ENCODE measurements at regions not wholly inside any gene's neighbourhood (a gene's known extent, or its start where the extent isn't known, plus 50 kb on each side); places are given as distances from the start of the nearest gene placed in this dataset.

GRCh38 chr12:13839365-13840336, 141.8 kb downstream of the GRIN2B start:
- DNase-seq, result no peak

- DNase-seq, result no peak
These were observed 145.3 kb downstream of the GRIN2B start for GRCh38 chr12:13836099-13836498.

DNA sequence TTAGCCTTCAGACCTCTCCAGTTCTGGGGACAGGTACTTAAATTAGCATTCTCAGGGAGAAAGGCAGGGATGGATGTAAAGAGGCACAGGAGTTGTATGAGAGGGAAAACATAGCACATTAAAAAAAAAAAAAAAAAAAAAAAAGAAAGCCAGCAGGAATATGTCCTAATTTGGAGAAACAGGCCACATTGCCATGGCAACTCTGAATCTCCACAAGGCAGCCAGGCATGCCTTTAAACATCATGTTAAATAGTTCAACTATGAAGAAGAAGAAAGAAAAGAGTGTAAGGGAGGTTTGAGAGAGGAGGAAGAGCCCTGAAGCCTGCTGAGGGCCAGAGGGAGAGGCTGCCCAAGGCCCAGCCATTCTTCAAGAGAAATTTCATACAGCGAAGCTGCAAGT, 145.8 kb downstream of the GRIN2B start:
- DNase-seq, result no peak

DNA sequence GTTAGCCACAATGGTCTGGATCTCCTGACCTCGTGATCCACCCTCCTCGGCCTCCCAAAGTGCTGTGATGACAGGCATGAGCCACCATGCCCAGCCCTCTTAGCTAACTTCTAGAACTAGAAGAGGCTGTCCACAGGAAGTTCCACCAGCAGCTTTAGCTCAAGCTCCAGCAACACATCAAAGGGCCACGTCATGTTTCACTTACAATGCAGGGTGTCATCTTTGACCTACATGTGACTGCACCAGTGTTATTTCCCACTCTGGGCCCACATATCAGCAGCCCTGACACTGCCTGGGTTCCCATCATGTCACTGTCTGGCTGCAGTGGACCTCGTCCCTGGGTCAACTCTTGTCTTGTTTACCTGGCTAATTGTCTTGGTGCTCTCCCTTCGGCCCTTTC, 147.2 kb downstream of the GRIN2B start:
- DNase-seq, result no peak

DNA sequence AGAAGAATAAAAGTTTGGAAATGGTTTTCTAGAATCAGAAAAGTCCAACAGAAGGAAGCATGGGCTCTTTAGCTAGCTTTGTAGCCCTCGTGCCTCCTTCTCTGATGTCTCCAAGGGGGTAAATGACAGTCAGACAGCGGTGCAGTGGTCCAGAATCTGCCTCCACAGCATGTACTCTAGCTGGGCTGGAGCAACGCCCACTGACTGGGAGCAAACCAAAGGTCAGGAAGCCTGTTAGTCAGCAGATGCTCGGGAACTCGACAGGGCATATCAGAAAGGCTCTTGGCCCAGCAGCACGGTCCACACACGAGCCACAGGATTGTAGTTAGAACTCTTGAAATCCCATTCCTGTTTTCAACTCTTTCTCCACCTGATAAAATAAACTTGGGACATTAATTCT, 164.3 kb downstream of the GRIN2B start:
- no peak for DNase-seq

- DNase-seq, result no peak
These were observed 165.0 kb downstream of the GRIN2B start for GRCh38 chr12:13816394-13816793.

- DNase-seq, result no peak
These were observed 169.2 kb downstream of the GRIN2B start for GRCh38 chr12:13812168-13812567.

GRCh38 chr12:13811061-13811460, 170.3 kb downstream of the GRIN2B start:
- no peak for DNase-seq

GRCh38 chr12:13805041-13805440, 176.4 kb downstream of the GRIN2B start:
- no peak for DNase-seq

GRCh38 chr12:13801543-13801942, 179.9 kb downstream of the GRIN2B start:
- DNase-seq, result no peak

GRCh38 chr12:13799574-13799973, 181.8 kb downstream of the GRIN2B start:
- no peak for DNase-seq

DNA sequence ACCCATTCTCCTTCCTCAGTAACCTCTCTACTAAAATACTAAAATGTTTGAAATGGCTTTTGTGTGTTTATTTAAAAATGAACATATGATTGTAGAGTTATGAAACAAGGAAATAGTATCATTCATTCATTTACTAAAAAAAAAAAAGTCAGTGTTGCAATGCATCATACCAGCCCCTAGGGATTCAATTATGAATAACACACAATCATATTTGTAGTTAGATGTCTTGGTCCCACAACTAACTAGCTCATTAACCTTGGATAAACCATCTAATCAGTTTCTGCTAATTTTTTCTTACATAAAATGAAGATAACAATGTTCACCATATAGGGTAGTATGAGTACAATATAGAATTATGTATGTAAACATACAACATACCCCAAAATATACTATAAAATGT, 183.2 kb downstream of the GRIN2B start:
- no peak for DNase-seq

DNA sequence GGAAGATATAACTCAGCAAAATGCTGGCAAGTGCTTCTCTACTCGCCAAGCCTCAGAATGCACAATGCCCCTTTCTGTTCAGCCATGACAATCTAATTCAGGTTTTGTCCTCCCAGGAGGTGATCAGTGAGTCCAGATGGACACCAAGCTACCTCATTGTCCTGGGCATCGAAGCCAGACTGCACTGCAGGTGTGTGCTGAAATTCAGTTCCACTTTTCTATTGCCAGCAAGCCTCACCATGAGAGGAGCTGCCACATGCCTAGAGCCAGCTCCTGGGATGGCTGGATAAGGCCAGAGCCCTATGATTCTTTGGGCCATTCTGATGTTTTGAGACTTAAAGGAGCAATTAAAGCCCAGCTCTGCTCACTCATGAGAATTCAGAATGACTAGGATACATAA, 186.7 kb downstream of the GRIN2B start:
- DNase-seq, result no peak

DNA sequence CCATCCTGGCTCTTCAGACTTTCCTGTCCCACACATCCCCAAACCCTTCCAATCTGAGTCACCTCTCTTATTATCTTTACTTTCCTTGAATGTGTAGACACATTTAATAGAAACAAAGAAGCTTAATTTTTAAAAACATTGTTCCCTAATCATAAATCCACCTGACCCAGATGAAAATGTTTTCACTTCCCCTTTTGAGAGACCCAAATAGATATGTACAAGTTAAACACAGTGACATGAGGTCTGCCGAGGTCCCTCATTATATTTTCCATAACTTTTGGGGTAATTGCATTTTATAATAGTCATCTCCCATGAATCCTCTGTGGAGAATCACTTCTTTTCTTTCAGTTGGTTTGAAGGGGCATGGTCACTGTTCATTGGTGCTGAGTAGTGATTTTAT, 191.1 kb downstream of the GRIN2B start:
- DNase-seq, result no peak

- no peak for DNase-seq
These were observed 192.8 kb downstream of the GRIN2B start for GRCh38 chr12:13788626-13789025.

DNA sequence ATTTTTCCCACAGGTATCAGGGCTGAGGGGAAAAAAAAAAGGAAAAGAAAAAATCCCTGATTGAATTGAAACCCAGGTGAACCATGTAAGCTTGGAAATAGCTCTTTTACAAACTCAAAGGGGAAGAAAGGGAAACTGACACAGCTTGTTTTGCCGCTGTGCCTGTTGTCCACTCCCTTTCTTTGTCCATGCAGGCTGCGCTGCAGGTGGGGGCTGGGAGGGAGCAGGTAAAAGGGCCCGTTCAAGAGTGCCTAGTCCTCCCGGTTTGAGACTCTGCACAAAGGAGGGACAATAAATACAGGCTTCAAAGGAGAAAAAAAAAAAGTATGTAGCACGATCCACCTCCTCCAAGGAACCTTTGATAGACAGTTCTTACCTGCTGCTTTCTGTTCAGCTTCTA, 194.8 kb downstream of the GRIN2B start:
- no peak for DNase-seq

DNA sequence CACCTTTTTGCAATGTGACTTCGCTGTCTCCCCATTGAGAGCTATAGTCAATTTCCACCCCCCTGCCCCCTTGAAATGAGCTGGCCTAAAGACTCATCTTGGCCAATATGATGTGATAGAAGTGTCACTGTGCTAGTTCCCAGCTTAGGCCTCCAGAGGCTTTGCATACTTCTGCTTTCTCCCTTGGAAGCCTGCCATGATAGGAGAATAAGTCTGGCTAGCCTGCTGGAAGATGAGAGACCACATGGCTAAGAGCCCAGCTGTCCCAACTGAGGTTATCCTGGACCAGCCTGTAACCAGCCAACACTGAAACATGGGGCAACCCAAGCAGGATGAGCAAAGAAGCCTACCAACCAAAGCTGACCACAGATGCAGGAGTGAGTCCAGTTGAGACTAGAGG, 196.9 kb downstream of the GRIN2B start:
- no peak for DNase-seq

- DNase-seq, result no peak
These were observed 200.9 kb downstream of the GRIN2B start for GRCh38 chr12:13780453-13780852.

GRCh38 chr12:13777374-13777773, 204.0 kb downstream of the GRIN2B start:
- no peak for DNase-seq

DNA sequence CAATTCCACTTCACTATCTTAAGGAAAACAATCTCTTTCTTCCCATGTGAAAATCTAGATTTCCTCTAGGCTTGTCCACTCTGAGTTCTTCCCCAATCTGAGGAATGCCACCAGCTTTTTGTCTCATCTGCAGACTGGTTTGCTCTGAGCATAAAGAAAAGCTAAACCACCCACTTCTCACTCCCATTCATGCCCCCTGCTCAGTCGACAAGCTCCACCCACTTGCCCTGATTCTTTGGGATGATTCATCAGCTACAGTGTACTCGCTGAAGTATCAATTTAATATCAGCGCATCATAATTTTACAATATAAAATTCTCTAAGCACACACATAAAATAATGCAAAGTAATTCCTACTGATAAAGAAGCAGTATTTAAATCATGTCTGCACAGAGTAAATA, 209.1 kb downstream of the GRIN2B start:
- no peak for DNase-seq

- no peak for DNase-seq
These were observed 210.8 kb downstream of the GRIN2B start for GRCh38 chr12:13770576-13770975.

DNA sequence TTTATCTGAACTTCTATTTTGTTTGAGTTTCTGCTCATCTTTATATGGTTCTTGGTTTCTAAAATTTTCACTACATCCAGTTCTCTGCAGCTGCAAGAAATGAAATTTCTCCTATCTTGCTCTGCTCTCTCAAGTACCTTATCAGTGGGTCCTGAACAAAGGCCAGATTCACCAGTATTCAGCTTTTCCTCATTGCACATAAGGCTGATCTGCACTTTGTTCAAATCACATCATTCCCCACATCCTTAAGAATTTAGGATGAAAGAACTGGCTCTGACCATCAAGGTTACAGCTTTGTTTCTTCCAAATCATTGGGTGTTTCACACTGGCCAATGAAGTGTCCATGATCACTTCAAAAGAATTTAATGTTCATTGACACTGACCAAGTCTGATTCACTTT, 211.4 kb downstream of the GRIN2B start:
- DNase-seq, result no peak

DNA sequence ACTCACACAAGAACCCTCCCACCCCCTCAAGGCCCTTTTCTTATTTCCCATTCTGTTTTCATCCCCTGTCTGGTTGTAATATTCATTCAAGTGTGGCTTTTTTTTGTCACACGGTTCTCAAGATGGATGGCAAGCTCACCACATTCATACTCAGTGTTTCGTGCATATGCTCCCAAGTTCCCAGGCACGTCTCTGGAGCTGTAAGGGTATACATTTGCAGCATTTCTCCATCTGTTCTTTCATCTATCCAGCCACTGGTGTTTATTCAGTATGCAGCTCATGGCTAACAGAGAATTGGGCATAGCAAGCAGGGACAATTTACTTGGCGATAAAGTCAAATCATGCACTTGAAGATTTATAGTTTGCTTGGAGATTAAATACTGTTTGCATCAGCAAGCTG, 212.1 kb downstream of the GRIN2B start:
- no peak for DNase-seq

DNA sequence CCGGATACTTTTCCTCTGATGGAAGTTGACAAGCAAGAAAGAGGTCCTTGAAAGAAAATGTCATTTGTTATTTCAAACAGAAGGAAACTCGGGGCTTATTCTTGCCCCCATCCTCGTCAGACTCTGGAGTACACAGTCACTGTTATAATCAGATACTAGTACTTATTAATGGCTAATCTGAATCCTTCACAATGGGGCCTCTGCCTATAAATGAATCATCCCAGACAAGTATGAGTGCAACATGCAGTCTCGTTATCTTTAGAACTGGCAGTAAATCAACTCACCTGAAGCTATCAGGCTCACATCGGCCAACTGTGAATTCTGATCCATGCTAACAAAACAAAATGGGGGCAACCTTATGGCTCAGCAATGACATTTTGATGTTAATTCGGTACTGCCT, 216.7 kb downstream of the GRIN2B start:
- DNase-seq, result no peak

DNA sequence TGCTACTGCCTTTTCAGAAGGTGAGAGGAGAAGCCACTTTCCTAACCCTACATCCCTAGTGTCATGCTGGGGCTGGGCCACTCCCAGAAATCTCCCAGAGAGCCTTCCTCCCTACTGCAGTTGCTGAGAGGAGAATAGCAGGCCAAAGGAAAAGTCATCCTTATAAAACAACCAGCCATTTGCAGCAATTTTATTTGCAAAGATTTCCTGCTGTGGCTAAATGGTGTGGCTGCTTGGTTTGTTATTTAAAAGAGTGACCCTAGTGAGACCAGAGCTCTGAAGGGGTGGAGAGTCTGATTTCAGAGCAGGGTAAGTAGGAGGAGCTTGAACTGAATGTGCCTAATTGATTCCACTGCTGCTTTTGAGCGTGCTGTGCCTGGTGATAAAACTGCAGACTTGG, 232.0 kb downstream of the GRIN2B start:
- no peak for DNase-seq

Data from activated CD4-positive, alpha-beta T cell treated with anti-CD3 and anti-CD28 coated beads, Interleukin-2, amount 50 U/mL, for 16 hours (primary cell).